Sigmoid colon (tissue), 6 donors: ENCODE measurements at regions not wholly inside any gene's neighbourhood (a gene's known extent, or its start where the extent isn't known, plus 50 kb on each side); places are given as distances from the start of the nearest gene placed in this dataset.
A peak's percentile ranks its signal among the peaks of the same experiment; 100 is the strongest.

Source experiments
- DNase-seq: peaks from one replicate; pipeline ENCODE4 v3.0.0-alpha.2; 2019
- H3K27ac ChIP-seq, 4 donors: fragments of 200-600 bp; sonication (generic); one replicate each; pipeline ENCODE4 v1.5.1; 2016 to 2019; ENCODE audit warnings: mild to moderate bottlenecking in 1 of 4
- H3K27me3 ChIP-seq, 3 donors: fragments of 200-600 bp; sonication (generic); one replicate each; pipeline ENCODE4 v1.5.1; 2019; ENCODE audit warnings: mild to moderate bottlenecking in 1 of 3
- H3K36me3 ChIP-seq, 4 donors: fragments of 200-600 bp; sonication (generic); one replicate each; pipeline ENCODE4 v1.5.1; 2016 to 2019
- H3K4me1 ChIP-seq, 4 donors: fragments of 200-600 bp; sonication (generic); one replicate each; pipeline ENCODE4 v1.5.1; 2017 to 2019
- H3K4me3 ChIP-seq, 4 donors: fragments of 200-600 bp; sonication (generic); one replicate each; pipeline ENCODE4 v1.5.1; 2017 to 2019; ENCODE audit warnings: mild to moderate bottlenecking in 2 of 4, moderate library complexity in 1 of 4
- H3K9me3 ChIP-seq, 4 donors: fragments of 200-600 bp in 3 of 4; sonication (generic) in 3 of 4; one replicate each; pipeline versions ENCODE4 v1.5.1 to v1.6.1; 2013 to 2019
- CTCF ChIP-seq, 4 experiments: fragments of 450-650 bp in 3 of 4; fragments of 200-600 bp in 1 of 4; IDR thresholded peaks; one replicate each; pipeline ENCODE4 v1.5.1; 2016 to 2019; ENCODE audit warnings: antibody characterized with exemption in 4 of 4, mild to moderate bottlenecking in 3 of 4, moderate library complexity in 2 of 4
- EP300 ChIP-seq, 4 donors: sonication (generic); formaldehyde crosslinking; IDR thresholded peaks; one replicate each; pipeline ENCODE4 v1.6.1; 2017; ENCODE audit warnings: antibody characterized with exemption in 4 of 4
- POLR2A ChIP-seq, 2 donors: fragments of 450-650 bp; IDR thresholded peaks; one replicate each; pipeline ENCODE4 v1.6.1; 2016; ENCODE audit warnings: antibody characterized with exemption in 2 of 2, mild to moderate bottlenecking in 2 of 2, moderate library complexity in 2 of 2
- POLR2AphosphoS5 ChIP-seq, 4 donors: sonication (generic); formaldehyde crosslinking; IDR thresholded peaks; one replicate each; pipeline ENCODE4 v1.6.1; 2017; ENCODE audit warnings: antibody characterized with exemption in 4 of 4
- WGBS, 2 donors: extraction: QIAGEN DNeasy Blood & Tissue Kit; methylation state at CpG; one replicate each; pipeline ENCODE4 v1.1.7; 2013; 5-methylcytosine and 5-hydroxymethylcytosine counted together
- intact Hi-C: fragments of 100-400 bp; cut with DNase I; formaldehyde crosslinking; loops from one replicate; pipeline ENCODE4 v1.15.1; 2023
- donor health status: healthy with polysubstance abuse.
- donor health status: healthy.

DNA sequence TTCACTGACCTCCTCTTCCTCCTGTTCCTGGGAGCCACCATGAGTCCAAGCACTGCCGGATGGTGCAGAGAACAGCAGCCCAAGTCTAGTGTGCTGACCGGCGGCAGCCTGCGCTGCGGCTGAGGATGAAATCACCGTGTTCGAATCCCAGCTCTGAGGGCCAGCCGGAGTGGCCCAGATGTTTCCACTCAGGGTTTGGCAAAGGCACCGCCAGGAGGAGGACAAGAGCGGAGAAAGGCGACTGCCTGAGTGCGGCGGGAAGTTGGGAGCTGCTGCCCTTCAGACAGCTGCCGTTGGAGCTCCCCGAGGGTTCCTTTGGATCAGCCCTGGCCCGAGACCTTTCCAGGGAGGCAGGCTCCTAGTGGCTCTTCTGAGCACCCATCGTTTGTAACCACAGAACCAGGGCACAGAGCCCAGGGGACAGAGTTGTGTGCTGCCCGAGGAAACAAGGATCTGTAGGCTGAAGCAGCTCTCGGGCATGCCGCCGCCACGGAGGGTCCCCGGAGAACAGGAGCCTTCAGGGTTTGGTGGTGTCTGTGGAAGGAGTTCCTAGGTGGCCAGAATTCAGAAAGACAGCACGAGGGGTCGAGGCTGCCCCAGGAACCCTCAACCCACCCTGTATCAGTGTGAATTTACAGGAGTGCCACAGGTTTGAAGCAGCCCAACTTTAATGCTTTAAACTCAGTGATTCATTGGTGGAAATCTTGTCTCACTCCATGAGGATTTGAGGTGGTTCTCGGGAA, 115.6 kb upstream of the COL5A1 start:
- H3K36me3 ChIP-seq, result no peaks in the 10 kb centered on the region
- DNase-seq, result no peak
- intact Hi-C loops, result no loop called here
- H3K27me3 ChIP-seq, result no peaks in the 10 kb centered on the region
- H3K9me3 ChIP-seq, result peaks cover 0 to 6% (median 3%) of the 10 kb centered on the region in 4 donors
- H3K4me3 ChIP-seq, result no peak overlapping the region
- H3K27ac ChIP-seq, result peak overlapping the region; percentile 7 to 58 (median 54)
- WGBS, 2 donors, result 77% methylated on average over 26 of the region's 26 CpGs
- TF ChIP-seq POLR2A (IDR thresholded peaks at IDR 0.05) (no peak), CTCF (IDR thresholded peaks at IDR 0.05) (no peak), POLR2AphosphoS5 (IDR thresholded peaks at IDR 0.05) (peak in 2 of 4 donors; percentile 16 to 40)
- H3K4me1 ChIP-seq, result no peaks in the 10 kb centered on the region

DNA sequence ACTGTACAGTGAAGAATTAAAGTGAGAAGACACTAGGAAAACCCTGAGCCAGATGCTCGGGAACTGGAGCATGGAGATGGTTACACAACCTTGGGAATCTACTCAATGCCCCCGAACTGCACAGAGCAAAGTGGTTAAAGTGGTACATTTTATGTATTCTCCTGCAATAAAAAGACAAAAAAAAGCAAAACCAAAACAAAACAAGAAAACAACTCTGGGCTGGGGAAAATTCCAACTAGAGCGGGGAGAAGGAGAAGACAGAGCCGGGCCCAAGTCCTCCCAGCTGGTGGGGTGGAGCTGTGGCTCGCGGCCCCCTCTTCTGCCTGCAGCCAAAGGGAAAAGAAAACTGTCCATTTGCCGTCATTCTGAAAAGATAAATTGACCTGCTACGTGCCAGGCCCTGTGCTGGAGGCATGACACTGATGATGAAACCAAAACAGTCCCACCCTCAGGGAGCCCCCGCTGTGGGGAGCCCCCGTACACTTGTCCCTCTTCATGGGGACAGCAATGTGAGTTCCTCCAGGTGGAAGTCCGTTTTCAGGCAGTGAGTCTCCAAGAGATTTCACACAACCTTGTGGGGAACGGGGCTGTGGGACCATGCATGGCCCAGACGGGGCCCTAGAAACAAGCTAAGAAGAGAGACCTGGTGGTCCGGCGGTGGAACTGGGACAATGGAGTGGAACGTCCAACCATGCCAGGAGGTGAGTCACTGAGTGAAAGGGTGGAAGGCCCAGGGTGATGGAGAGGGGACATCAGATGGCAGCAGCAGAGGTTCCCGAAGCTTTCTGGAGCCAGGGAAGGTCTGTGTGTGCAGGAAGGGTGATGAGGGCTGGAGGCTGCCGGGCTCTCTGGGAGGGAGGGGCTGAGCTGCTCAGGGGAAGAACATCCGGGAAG, 114.8 kb upstream of the COL5A1 start:
- no peak for DNase-seq
- Histone ChIP-seq H3K9me3 (peaks cover 0 to 6% (median 3%) of the 10 kb centered on the region in 4 donors), H3K27ac (peak overlapping the region; percentile 25 to 58 (median 54)), H3K4me3 (no peak overlapping the region), H3K27me3 (no peaks in the 10 kb centered on the region), H3K4me1 (no peaks in the 10 kb centered on the region), H3K36me3 (no peaks in the 10 kb centered on the region)
- TF ChIP-seq CTCF (IDR thresholded peaks at IDR 0.05) (no peak), POLR2A (IDR thresholded peaks at IDR 0.05) (no peak), EP300 (IDR thresholded peaks at IDR 0.05) (no peak), POLR2AphosphoS5 (IDR thresholded peaks at IDR 0.05) (no peak)
- intact Hi-C loops, result no loop called here
- 69 to 78% methylated on average over 19 of the region's 19 CpGs for whole genome bisulfite sequencing, 2 donors

DNA sequence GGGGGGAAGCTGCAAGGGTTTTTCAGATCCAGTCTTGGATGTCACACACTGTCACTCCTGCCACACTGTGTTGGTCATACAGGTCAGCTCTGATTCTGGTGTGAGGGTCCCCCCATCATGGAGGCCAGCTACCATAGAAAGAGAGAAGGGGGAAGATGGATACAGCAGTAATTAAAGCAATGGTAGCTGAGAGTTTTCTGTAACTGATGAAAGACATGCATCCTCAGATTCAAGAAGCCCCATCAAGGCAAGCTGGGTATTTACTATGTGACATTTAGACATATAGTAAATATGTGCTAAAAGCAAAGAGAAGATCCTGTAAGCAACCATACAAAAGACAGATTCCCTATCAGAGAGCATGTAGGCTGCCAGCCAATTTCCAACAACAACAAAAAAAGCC, 110.9 kb upstream of the COL5A1 start:
- no peak overlapping the region for H3K4me3 ChIP-seq
- no peaks in the 10 kb centered on the region for H3K27me3 ChIP-seq
- H3K27ac ChIP-seq, result no peak overlapping the region
- H3K9me3 ChIP-seq, result peaks cover 0 to 6% (median 3%) of the 10 kb centered on the region in 4 donors
- H3K36me3 ChIP-seq, result no peaks in the 10 kb centered on the region
- TF ChIP-seq EP300 (IDR thresholded peaks at IDR 0.05) (no peak), POLR2A (IDR thresholded peaks at IDR 0.05) (no peak), CTCF (IDR thresholded peaks at IDR 0.05) (no peak), POLR2AphosphoS5 (IDR thresholded peaks at IDR 0.05) (no peak)
- no peak for DNase-seq
- H3K4me1 ChIP-seq, result peaks cover 0 to 20% (median 15%) of the 10 kb centered on the region in 4 donors
- intact Hi-C loops, result no loop called here

GRCh38 chr9:134531220-134531970, 110.2 kb upstream of the COL5A1 start:
- DNase-seq, result no peak

More at GRCh38 chr9:134531220-134531970, 110.2 kb upstream of the COL5A1 start:
- Histone ChIP-seq H3K36me3 (no peaks in the 10 kb centered on the region), H3K27me3 (no peaks in the 10 kb centered on the region), H3K9me3 (peaks cover 0 to 6% (median 3%) of the 10 kb centered on the region in 4 donors), H3K4me1 (peaks cover 0 to 26% (median 22%) of the 10 kb centered on the region in 4 donors), H3K4me3 (no peak overlapping the region), H3K27ac (no peak overlapping the region)
- intact Hi-C loops, result no loop called here
- 56 to 59% methylated on average over 9 of the region's 9 CpGs for WGBS, 2 donors
- TF ChIP-seq POLR2AphosphoS5 (IDR thresholded peaks at IDR 0.05) (no peak), CTCF (IDR thresholded peaks at IDR 0.05) (no peak), EP300 (IDR thresholded peaks at IDR 0.05) (no peak), POLR2A (IDR thresholded peaks at IDR 0.05) (no peak)
